ENCODE measurements at regions not wholly inside any gene's neighbourhood (a gene's known extent, or its start where the extent isn't known, plus 50 kb on each side); places are given as distances from the start of the nearest gene placed in this dataset.
"Not testable (repeated sequence)": the region's sequence is repeated elsewhere in the genome, so short reads cannot be mapped to it uniquely, and the experiment has no call there.

- not testable (repeated sequence) for DNase-seq
Observed at GRCh38 chr20:29566901-29567635, 1690.4 kb upstream of the DEFB115 start.

DNA sequence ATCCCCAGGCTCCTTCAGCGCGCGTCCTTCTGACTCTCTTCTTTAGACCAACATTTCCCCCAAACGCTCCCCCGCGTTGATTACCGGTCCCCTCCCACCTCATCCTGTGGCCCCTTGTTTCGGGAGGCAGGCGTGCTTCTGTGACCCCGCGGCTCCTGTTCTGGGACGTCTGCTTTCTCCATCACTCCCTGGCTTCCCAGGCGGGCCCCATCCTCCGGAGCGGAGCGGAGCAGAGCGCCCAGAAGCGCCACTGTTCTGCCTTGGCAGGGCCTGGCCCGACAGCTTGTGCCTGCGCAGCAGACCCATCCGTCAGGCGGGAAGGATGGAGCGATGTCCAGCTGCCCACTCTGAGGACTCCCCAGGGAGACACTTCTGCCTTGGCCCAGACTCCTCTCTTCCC, 1689.8 kb upstream of the DEFB115 start:
- not testable (repeated sequence) for DNase-seq

- DNase-seq = not testable (repeated sequence)
Observed at GRCh38 chr20:29570126-29570525, 1687.3 kb upstream of the DEFB115 start.

- DNase-seq = not testable (repeated sequence)
Observed at GRCh38 chr20:29589530-29589929, 1667.9 kb upstream of the DEFB115 start.

- DNase-seq = not testable (repeated sequence)
Observed at GRCh38 chr20:29604163-29604562, 1653.3 kb upstream of the DEFB115 start.

DNA sequence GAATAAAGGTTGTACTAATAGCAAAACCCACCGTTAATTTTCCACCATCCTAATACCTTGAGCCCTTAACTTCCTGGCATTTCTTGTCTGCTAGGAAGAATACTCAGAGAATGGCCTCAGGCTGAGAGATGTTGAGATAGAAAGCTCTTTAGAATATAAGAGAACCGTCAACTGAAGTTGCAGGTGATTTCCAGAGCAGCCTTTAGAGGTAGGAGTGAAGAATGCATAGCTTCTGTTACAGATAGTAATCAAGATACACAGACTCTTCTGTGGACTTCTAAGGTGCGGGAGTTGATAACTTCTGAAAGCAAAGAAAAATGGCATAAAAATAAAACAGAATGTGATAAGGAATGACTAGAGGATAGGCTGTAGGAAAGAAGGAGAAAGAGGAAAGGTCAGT, 1651.3 kb upstream of the DEFB115 start:
- DNase-seq = not testable (repeated sequence)

- DNase-seq = not testable (repeated sequence)
Observed at GRCh38 chr20:29629395-29629794, 1628.1 kb upstream of the DEFB115 start.
